HG03457 (cell line): ENCODE measurements at regions not wholly inside any gene's neighbourhood (a gene's known extent, or its start where the extent isn't known, plus 50 kb on each side); places are given as distances from the start of the nearest gene placed in this dataset.

Experiments
- ATAC-seq: cut with Tn5 transposase; IDR thresholded peaks from one replicate; pipeline ENCODE4 v1.9.1; 2021; ENCODE audit warnings: moderate number of reproducible peaks; ENCODE audit not compliant: unreplicated experiment

DNA sequence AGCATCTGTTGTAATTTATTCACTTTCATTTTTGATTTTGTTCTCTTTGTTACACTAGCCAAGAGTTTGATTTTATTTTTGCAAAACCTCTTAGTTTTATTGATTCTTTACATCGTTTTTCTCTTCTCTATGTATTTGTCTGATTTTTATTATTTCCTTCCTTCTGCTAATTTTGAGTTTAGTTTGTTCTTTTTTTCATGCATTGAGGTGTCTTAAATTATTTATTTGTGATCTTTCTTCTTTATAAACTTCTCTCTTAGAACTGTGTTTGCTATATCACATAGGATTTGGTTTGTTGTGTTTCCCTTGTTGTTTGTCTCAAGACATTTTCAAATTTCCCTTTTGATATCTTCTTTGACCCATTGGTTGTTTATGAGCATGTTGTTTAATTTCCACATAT is 51.7 kb upstream of the NFKBIA start:
- ATAC-seq: no peak

DNA sequence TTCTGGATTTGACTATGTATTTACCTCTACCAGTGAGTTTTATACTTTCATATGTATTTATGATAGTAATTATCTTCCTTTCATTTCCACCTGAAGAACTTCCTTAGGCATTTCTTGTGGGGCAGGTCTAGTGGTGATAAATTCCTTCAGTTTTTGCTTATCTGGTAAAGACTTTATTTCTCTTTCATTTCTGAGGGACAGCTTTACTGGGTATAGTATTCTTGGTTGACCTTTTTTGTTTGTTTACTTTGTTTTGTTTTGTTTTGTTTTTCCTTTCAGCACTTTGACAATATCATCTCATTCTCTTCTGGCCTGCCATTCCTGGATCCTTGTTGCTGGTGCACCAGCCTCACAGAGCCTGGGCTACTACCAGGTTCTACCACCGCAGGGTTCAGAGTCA is 53.9 kb upstream of the NFKBIA start:
- no peak for ATAC-seq

DNA sequence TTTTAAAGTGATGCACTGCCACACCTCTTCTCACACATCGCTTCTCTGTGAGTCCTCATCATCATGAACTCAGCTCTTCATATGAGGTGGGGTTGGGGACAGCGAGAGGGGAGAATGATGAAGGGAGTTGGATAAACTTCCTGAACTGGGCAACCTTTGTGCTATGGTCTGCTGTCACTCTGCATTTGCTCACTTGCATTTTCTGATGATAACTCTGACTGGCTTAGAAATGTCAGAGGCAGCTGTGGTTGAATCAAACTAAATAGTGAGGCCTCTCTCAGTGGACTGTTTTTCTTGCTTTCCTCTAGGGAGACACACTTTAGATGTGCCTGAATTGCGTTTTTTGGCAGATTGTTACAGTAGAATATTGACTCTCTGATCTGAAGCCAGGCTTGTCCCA is 55.2 kb upstream of the NFKBIA start:
- ATAC-seq: no peak

DNA sequence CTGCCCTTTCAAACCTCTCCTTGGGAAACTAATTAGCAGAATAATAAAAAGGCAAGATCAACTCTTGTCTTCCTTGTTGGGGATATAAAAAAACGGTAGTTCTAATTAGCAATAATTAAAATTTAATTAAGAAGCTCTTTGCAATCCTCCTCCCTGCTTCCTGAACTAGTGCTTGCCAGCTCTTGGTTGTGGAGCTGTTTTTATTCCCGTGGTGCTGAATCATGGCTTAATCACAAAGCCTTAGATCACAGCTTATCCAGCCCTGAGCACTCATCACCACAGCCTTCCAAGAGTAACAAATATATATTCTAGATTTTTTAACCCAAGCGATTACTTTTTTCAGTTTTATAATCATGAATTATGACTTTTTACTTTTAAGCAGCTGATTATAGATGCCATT is 63.2 kb upstream of the INSM2 start:
- no peak for ATAC-seq

DNA sequence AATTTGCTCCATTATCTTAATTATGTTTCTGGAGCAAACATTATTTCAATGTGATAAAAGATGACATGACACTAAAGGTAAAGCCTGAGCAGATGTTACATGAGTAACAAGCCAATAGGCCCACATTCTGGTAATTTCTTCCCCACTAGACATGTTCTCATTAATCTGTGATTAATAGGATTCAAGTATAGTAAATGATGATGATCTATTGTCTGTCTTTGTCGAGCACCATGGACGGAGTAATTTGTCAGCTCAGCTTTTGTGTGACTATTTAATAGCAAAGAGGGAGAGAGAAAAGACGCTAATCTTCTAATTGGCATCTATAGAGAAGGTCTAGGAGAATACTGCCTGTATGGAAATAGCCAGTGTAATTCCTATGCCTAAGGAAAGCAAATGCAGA is 62.2 kb upstream of the INSM2 start:
- no peak for ATAC-seq

DNA sequence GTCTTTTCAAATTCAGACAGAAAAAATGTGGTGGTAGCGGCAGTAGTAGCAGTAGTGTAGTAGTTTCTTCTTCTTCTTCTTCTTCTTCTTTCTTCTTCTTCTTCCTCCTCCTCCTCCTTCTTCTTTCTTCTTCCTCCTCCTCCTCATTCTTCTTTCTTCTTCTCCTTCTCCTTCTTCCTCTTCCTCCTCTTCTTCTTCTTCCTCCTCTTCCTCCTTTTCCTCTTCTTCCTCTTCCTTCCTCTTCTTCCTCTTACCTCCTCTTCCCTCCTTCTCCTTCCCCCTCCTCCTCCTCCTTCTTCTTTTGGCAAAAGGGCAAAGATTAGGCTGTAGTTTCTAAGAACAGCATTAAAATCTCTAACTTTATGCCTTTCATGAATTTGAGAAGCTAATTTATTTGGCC is 59.6 kb upstream of the INSM2 start:
- no peak for ATAC-seq

DNA sequence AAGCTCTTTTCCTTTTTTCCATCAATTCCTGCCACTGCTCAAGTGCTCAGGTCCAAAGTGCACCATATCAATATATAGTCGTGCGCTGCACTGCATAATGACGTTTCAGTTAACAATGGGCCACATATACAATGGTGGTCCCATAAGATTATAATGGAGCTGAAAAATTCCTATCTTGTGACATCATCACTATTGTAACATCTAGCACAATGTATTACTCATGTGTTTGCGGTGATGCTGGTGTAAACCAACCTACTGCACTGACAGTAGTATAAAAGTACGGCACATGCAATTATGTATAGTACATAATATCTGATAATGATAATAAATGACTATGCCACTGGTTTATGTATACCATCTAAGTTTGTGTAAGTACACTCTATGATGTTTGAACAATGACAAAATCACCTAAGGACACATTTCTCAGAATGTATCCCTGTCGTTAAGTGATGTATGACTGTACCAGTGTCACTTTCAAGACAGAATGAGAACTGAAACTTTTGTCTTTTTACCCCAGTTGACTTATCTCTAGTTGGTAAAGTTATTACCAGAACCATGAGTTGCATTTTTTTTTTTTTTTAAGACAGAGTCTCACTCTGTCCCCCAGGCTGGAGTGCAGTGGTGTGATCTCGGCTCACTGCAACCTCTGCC is 53.7 kb upstream of the INSM2 start:
- peak; percentile 72 for ATAC-seq

DNA sequence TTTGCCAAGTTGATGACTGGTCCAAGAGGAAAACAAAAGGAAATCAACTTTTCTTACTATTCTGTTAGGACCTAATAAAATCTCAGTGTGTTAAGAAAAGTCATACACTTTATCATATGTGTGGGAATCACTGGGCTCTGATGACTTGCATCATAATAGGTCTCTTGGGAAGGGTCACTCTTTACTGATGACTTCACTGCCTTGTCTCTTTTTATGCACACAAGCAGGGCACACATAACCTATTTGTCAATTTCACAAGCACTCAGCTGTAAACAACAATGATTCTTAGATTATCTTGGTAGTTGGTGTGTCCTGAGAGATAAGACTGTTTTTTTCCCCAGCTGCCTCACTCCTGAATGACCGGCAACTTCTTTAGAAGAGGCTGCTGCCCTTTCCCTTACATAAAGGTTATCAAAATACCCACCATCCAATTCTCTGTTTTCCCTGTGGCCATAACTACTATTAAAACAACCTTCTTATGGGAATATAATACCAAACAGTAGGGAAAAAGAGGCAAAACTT is 50.9 kb upstream of the INSM2 start:
- no peak for ATAC-seq
